Activated naive CD8-positive, alpha-beta T cell (primary cell): ENCODE measurements at regions not wholly inside any gene's neighbourhood (a gene's known extent, or its start where the extent isn't known, plus 50 kb on each side); places are given as distances from the start of the nearest gene placed in this dataset.
"Not testable (repeated sequence)": the region's sequence is repeated elsewhere in the genome, so short reads cannot be mapped to it uniquely, and the experiment has no call there.

Experiments used
- H3K27ac Mint-ChIP-seq: one replicate; pipeline ENCODE4 v1.8.0; 2021; ENCODE audit warnings: mixed read lengths
- H3K27me3 Mint-ChIP-seq: one replicate; pipeline ENCODE4 v1.8.0; 2021; ENCODE audit warnings: mixed read lengths
- H3K36me3 Mint-ChIP-seq: one replicate; pipeline ENCODE4 v1.8.0; 2021; ENCODE audit warnings: mixed read lengths
- H3K4me1 Mint-ChIP-seq: one replicate; pipeline ENCODE4 v1.8.0; 2021; ENCODE audit warnings: low read depth, mixed read lengths
- H3K4me3 Mint-ChIP-seq: one replicate; pipeline ENCODE4 v1.8.0; 2021; ENCODE audit warnings: mild to moderate bottlenecking, mixed read lengths
- H3K9me3 Mint-ChIP-seq: one replicate; pipeline ENCODE4 v1.8.0; 2021; ENCODE audit warnings: low read depth, mixed read lengths

DNA sequence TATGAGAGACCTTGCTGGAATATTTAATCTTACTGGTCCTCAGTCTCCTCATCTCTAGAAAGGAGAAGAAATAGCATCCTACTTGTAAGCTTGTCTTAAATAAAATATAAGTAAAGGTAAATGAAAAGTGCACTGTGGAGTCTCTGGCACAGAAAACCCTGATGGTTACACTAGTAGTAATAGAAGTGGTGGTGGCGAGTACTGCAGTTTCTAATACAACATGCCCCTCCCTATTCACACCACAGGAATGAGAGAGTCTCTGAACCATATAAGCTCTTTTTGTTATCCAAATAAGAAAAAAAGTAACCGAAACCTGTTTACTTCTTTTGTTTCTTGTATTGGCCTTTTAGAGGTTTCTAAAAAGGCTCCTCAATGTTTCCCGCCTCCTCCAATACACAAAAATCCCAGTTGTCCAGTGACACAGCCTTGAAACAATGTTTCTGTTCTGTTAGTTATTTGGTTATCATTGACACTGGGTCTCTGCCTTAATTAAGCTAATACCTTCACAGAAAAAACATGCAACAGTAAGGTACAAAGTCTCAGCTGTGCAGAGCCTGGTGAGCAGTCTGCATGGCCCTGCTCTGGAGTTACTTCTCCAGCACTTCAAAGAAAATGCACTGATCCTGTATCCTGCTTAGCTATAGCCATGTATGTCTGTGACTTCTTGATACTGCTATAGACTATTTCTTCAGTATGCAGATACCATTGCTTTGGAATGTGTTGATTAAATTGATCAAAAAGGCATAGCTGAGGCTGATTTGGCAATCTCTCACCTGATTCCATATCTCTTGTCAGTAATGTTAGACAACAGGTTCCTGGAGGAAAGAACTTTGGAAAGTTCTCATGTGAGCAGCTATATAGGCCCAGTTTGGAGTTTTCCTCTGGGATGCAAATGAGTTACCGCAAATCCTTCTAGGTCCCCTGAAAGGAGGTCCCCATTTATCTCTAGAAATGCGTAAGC, 315.6 kb upstream of the IL12A start:
- Mint-ChIP-seq H3K4me3 (no peak overlapping the region), H3K27ac (no peak overlapping the region), H3K9me3 (no peaks in the 10 kb centered on the region), H3K27me3 (peaks cover 3% of the 10 kb centered on the region), H3K4me1 (no peaks in the 10 kb centered on the region), H3K36me3 (no peaks in the 10 kb centered on the region)

DNA sequence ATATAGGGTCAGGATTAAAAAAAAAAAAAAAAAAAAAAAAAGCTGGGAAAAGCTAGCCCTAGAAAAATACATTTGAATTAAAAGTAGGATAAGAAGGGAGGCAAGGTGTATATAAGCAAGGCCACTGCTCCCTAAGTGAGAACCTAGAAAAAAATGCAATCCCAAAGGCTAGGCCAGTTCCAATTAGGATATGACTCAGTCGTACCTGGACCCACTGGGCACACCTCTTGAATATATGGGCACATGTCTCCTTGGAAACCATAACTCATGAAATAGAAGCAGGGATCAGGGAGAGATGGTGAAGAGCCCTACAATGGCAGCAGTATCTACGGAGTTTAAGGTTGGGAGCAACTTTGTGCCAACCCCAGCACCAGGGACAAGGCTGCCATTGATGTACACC, 314.1 kb upstream of the IL12A start:
- H3K4me3 Mint-ChIP-seq = no peak overlapping the region
- H3K4me1 Mint-ChIP-seq = no peaks in the 10 kb centered on the region

DNA sequence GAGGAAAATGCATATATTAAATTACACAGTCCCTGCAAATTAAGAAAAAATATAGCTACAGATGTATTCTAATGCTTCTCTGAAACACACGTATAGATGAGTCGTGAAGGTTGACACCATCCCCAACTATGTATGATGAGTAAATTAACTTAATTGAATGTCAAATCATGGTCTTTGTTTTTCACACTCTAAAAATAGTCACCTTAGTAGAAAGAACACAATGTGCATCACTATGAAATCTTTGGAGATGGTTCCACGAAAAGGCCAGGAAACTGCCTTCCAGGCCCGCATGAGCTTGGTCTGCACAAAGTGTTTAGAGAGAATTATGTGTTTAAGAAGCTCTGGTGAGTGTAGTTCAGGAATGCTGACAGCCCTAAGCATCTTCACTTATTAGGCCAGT, 313.4 kb upstream of the IL12A start:
- H3K27me3 Mint-ChIP-seq = peaks cover 3% of the 10 kb centered on the region
- H3K36me3 Mint-ChIP-seq = no peaks in the 10 kb centered on the region
- no peak overlapping the region for H3K4me3 Mint-ChIP-seq
- no peak overlapping the region for H3K27ac Mint-ChIP-seq
- H3K9me3 Mint-ChIP-seq = no peaks in the 10 kb centered on the region
- H3K4me1 Mint-ChIP-seq = no peaks in the 10 kb centered on the region

More for the DNA sequence above, 314.1 kb upstream of the IL12A start:
- no peaks in the 10 kb centered on the region for H3K36me3 Mint-ChIP-seq
- peaks cover 3% of the 10 kb centered on the region for H3K27me3 Mint-ChIP-seq
- H3K27ac Mint-ChIP-seq = no peak overlapping the region
- no peaks in the 10 kb centered on the region for H3K9me3 Mint-ChIP-seq

DNA sequence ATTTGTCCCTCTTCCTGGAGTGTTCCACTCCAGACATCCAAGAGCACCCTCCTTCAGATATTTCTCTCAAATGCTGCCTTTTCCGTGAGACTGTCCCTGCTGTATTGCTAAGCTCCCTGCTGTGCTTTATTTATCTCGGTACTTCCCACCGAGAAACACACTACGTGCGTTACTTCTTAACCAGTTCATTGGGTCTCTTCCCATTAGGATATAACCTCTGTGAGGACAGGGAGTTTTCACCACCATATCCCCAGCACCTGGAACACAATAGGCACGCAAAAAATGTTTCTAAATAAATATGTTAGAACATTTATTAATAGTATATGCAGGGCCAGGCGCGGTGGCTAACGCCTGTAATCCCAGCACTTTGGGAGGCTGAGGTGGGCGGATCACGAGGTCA, 308.7 kb upstream of the IL12A start:
- peaks cover 6% of the 10 kb centered on the region for H3K27me3 Mint-ChIP-seq
- H3K4me3 Mint-ChIP-seq = no peak overlapping the region
- no peaks in the 10 kb centered on the region for H3K36me3 Mint-ChIP-seq
- no peak overlapping the region for H3K27ac Mint-ChIP-seq
- no peaks in the 10 kb centered on the region for H3K4me1 Mint-ChIP-seq
- peaks cover 7% of the 10 kb centered on the region for H3K9me3 Mint-ChIP-seq

DNA sequence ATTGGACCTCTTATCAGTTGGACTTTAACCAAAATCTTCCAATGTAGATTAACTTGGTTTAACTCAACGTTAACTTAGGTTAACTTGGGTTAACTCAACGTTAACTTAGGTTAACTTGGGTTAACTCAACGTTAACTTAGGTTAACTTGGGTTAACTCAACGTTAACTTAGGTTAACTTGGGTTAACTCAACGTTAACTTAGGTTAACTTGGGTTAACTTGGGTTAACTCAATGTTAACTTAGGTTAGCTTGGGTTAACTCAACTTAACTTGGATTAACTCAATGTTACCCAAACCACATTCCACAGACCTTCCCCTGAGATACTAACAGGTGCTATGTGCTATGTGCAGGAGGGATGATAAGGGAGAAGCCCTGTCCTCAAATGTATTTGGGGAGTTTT, 306.9 kb upstream of the IL12A start:
- not testable (repeated sequence) for H3K27ac Mint-ChIP-seq, H3K4me1 Mint-ChIP-seq, H3K4me3 Mint-ChIP-seq, H3K9me3 Mint-ChIP-seq, H3K36me3 Mint-ChIP-seq, H3K27me3 Mint-ChIP-seq

DNA sequence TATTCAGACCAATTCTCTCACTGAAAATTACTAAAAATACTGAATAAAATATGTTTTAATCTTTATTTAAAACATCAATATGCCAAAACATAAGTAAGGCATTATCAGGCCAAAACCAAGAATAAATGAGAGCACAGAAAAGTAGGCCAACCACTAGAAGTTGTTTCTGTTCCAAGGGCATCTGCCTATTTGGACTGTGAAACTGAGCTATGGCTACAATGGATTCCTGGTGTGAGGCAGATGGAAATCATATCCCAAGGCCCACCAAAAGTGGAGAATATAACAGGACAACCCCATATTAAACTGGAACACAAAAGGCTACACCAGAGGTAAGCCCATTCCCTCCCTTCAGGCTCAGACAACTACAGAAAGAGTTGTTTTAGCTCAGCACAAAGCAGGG, 302.8 kb upstream of the IL12A start:
- Mint-ChIP-seq H3K9me3 (peaks cover 12% of the 10 kb centered on the region), H3K36me3 (no peaks in the 10 kb centered on the region), H3K27me3 (peaks cover 4% of the 10 kb centered on the region), H3K4me1 (no peaks in the 10 kb centered on the region), H3K4me3 (no peak overlapping the region), H3K27ac (no peak overlapping the region)

DNA sequence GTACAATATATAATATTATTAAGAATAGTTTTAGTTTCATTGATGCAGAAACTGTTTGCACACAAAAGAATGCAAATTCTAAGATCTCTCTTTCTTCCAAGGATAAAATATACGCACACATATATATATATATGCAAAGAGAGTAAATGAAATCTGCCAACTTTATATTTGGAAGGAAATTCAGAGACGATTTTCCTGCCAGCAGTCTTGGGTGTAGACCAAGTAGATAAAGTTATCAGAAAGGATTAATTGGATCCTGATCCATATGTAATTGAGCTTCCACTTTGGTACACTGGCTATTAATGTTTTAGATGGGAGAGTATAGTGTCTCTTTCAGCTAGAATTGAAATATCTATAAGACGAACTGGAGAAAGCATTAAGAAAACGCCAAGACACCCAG, 295.4 kb upstream of the IL12A start:
- no peaks in the 10 kb centered on the region for H3K36me3 Mint-ChIP-seq
- H3K27me3 Mint-ChIP-seq = peaks cover 3% of the 10 kb centered on the region
- H3K27ac Mint-ChIP-seq = no peak overlapping the region
- no peaks in the 10 kb centered on the region for H3K4me1 Mint-ChIP-seq
- H3K9me3 Mint-ChIP-seq = peaks cover 7% of the 10 kb centered on the region
- no peak overlapping the region for H3K4me3 Mint-ChIP-seq

DNA sequence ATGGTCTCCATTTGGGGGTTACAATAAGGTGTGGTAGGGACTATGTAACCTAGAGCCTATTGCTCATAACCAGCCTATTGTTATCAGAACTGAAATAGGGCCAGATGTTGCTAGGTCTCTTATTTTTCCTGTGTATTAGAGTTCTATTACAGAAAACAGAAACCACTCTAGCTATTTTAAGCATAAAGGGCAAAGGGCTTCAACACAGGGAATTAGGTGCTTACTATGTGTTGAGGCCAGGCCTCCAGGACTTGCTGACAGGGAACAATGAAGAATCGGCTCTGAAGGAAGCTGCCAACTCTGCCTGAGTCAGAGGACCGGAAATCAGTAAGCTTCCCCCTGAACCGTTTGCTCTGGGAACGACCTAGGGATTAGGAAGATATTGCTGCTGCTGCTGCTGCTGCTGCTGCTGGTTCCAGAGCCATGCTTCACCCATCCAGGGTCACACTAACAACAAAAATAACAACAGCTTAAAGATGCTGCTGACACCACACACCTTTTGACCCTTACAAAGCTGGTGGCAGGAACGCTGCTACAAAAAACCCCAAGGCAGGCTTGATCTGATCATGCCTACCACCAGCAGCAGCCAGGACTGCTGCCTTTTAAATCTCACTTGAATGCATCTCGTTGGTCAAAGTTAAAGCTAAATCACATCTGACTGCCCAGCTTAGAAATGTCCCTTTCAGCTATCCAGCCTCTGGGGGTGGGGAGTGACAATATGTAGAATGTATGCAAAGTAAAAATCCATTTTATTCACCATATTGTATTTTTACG, 276.9 kb upstream of the IL12A start:
- Mint-ChIP-seq H3K36me3 (no peaks in the 10 kb centered on the region), H3K4me1 (no peaks in the 10 kb centered on the region), H3K9me3 (no peaks in the 10 kb centered on the region), H3K27me3 (peaks cover 4% of the 10 kb centered on the region), H3K27ac (no peak overlapping the region), H3K4me3 (no peak overlapping the region)

DNA sequence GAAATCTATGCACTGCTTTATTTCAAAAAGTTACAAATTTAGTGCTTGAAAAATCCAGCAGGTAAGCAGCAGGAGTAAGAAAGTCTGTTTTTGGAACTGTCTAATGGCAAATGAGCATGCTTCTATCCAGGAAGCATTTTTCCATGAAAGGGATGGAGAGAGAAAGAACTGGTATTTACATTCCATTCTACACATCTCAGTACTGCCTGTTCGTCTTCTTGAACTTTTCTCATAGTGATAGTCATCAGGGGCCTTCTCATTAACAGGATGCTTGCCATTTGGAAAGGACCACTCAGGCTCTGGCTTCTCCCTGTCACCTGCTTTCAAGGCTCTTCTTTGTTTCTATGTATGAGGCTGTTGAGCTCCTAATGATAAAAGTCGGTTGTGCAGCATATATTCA, 267.3 kb upstream of the IL12A start:
- H3K9me3 Mint-ChIP-seq = no peaks in the 10 kb centered on the region
- H3K4me3 Mint-ChIP-seq = no peak overlapping the region
- H3K27me3 Mint-ChIP-seq = no peaks in the 10 kb centered on the region
- no peaks in the 10 kb centered on the region for H3K36me3 Mint-ChIP-seq
- no peak overlapping the region for H3K27ac Mint-ChIP-seq
- H3K4me1 Mint-ChIP-seq = no peaks in the 10 kb centered on the region

DNA sequence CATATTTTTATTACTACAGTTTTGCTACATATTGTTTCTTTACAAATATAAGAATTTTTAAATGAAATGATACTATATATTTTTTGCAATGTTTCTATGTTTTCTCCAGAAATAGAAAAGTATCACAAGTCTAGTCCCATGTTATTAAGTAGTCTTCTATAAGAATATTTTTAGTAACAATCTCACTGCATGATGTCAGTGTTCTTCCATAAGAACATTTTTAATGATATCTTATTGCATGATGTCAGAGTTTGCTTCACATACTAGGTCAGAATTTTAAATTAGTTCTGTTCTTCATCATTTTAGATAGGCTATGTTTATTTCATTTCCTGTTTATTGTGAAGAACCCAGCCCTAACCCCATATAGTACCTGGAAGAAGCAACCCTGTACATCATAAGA, 265.3 kb upstream of the IL12A start:
- H3K4me1 Mint-ChIP-seq = no peaks in the 10 kb centered on the region
- no peaks in the 10 kb centered on the region for H3K9me3 Mint-ChIP-seq
- no peak overlapping the region for H3K4me3 Mint-ChIP-seq
- H3K27me3 Mint-ChIP-seq = no peaks in the 10 kb centered on the region
- no peaks in the 10 kb centered on the region for H3K36me3 Mint-ChIP-seq
- H3K27ac Mint-ChIP-seq = no peak overlapping the region

DNA sequence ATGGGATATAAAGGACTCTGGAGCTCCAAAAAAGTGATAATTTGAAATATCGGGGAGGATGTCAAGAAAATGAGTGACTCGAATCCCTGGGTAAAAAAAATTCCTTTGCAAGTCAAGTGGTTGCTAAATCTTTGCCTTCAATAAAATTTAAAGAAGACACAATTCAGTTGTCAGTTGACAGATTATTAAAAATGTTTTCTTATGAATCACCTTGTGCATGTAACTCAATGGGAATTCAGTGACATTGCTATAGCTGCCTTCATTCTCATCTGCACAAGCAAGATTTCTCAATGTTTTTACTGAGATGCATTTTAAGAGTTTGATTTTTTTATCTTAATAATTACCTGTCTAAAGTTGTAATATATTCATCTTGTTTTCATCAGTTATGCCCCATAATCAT, 264.0 kb upstream of the IL12A start:
- no peaks in the 10 kb centered on the region for H3K4me1 Mint-ChIP-seq
- no peaks in the 10 kb centered on the region for H3K9me3 Mint-ChIP-seq
- peaks cover 1% of the 10 kb centered on the region for H3K27me3 Mint-ChIP-seq
- no peaks in the 10 kb centered on the region for H3K36me3 Mint-ChIP-seq
- H3K27ac Mint-ChIP-seq = no peak overlapping the region
- H3K4me3 Mint-ChIP-seq = no peak overlapping the region

DNA sequence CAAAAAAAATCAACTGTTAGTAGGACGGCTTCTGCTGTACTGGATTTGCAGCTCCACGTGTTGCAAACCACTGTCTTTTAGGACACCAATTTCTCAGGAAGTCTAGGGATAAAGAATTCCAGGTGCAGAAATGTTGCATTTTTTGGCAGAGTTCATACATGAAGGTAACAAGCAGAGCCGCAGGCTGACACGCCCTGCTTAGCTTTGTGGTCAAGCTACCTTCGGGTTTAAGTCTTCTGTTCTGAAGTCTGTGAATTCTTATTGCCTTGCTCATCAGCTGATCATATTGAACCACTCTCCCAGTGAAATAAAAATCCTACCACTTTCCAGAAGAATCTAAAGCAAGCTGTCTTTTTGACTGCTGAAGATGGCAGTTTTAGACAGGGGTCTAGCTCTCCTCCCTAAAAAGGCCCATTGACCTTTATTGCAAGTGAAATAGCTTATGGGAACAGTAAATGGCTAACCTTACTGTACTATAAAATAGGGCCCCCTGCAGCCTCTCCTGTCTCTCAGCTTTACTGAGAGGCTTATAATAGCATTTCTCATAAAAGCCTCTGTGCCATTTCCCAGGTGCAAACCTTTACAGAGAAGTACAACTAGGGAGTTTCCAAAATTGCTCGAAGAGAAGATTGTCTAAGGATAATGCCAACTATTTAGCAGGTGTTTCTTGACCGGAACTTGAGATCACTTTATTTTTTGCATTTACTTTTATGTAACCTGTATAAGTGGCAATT, 262.2 kb upstream of the IL12A start:
- Mint-ChIP-seq H3K27me3 (peaks cover 2% of the 10 kb centered on the region), H3K4me3 (no peak overlapping the region), H3K4me1 (no peaks in the 10 kb centered on the region), H3K9me3 (no peaks in the 10 kb centered on the region), H3K27ac (no peak overlapping the region), H3K36me3 (no peaks in the 10 kb centered on the region)

DNA sequence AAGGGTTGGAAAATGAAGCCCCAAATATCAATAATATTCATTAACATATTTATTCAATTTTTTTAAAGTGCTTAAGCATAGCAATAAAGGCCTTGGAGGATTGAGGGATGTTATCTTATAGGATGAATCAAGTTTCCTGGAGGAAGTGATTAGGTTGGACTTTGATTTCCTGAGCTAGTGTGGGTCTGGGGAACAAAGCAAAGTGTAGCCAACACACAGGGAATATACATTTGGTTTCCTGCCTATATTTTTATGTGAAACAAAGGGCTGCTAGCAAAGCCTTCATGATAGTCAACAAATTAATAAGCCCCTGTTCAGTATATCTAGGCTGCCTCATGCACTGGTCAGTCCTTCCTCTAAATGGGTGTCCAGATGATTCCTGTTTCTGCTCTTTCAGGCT, 261.1 kb upstream of the IL12A start:
- no peaks in the 10 kb centered on the region for H3K36me3 Mint-ChIP-seq
- H3K27me3 Mint-ChIP-seq = peaks cover 2% of the 10 kb centered on the region
- no peak overlapping the region for H3K4me3 Mint-ChIP-seq
- H3K27ac Mint-ChIP-seq = no peak overlapping the region
- no peaks in the 10 kb centered on the region for H3K9me3 Mint-ChIP-seq
- H3K4me1 Mint-ChIP-seq = no peaks in the 10 kb centered on the region

DNA sequence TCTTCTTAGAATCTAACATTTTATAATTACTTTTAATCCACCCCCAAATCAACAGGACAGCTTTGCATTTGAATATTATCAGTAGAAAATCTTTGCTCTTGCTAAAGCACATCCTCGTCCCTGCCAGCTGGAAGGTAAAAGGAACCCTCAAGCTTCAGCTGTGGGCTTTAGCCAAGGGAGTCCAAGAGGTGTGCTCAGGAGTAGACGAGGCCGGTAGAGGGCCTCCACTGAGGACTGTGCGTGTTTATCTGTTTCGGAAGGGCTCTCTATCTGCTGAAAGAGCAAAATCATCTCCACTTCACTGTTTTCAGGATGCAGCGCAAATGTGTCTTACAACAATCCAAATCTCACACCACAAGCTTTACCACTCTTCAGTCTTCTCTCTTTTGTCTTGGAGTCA, 257.4 kb upstream of the IL12A start:
- Mint-ChIP-seq H3K36me3 (no peaks in the 10 kb centered on the region), H3K4me1 (no peaks in the 10 kb centered on the region), H3K27ac (no peak overlapping the region), H3K4me3 (no peak overlapping the region), H3K27me3 (peaks cover 4% of the 10 kb centered on the region), H3K9me3 (no peaks in the 10 kb centered on the region)
